Smooth muscle cell (in vitro differentiated cells): ENCODE measurements at regions not wholly inside any gene's neighbourhood (a gene's known extent, or its start where the extent isn't known, plus 50 kb on each side); places are given as distances from the start of the nearest gene placed in this dataset.
"Not testable (repeated sequence)": the region's sequence is repeated elsewhere in the genome, so short reads cannot be mapped to it uniquely, and the experiment has no call there.

Source experiments
- DNase-seq: peaks from one replicate; lab custom pipeline; 2025; ENCODE audit not compliant: unreplicated experiment; lab: John Stamatoyannopoulos, UW
- H2AFZ ChIP-seq: fragments of 200-600 bp; sonication (generic); 2 replicates; pipeline ENCODE4 v1.6.0; 2016; ENCODE audit warnings: antibody characterized with exemption, low read depth, mild to moderate bottlenecking
- H3F3A ChIP-seq: fragments of 200-600 bp; sonication (generic); 2 replicates; pipeline ENCODE4 v1.6.0; 2017; ENCODE audit warnings: antibody characterized with exemption, low read depth
- H3K27ac ChIP-seq: fragments of 200-600 bp; sonication (generic); 2 replicates; pipeline ENCODE4 v1.5.1; 2016; ENCODE audit warnings: low read depth, mild to moderate bottlenecking
- H3K27me3 ChIP-seq: fragments of 200-600 bp; sonication (generic); 2 replicates; pipeline ENCODE4 v1.6.1; 2016; ENCODE audit warnings: low read depth, mild to moderate bottlenecking
- H3K36me3 ChIP-seq: fragments of 200-600 bp; sonication (generic); 2 replicates; pipeline ENCODE4 v1.5.1; 2016; ENCODE audit warnings: low read depth
- H3K4me1 ChIP-seq: fragments of 200-600 bp; sonication (generic); 2 replicates; pipeline ENCODE4 v1.5.1; 2016; ENCODE audit warnings: low read depth
- H3K4me2 ChIP-seq: fragments of 200-600 bp; sonication (generic); 2 replicates; pipeline ENCODE4 v1.6.0; 2016; ENCODE audit warnings: mild to moderate bottlenecking
- H3K4me3 ChIP-seq: fragments of 200-600 bp; sonication (generic); 2 replicates; pipeline ENCODE4 v1.5.1; 2016; ENCODE audit warnings: mild to moderate bottlenecking
- H3K79me2 ChIP-seq: fragments of 200-600 bp; sonication (generic); 2 replicates; pipeline ENCODE4 v1.6.0; 2016; ENCODE audit warnings: low read depth, mild to moderate bottlenecking
- H3K9ac ChIP-seq: fragments of 200-600 bp; sonication (generic); 2 replicates; pipeline ENCODE4 v1.6.0; 2016; ENCODE audit warnings: low read depth
- H3K9me3 ChIP-seq: fragments of 200-600 bp; sonication (generic); replicated peaks from 2 replicates; pipeline ENCODE4 v1.5.1; 2016; ENCODE audit warnings: low read depth
- H4K20me1 ChIP-seq: fragments of 200-600 bp; sonication (generic); 2 replicates; pipeline ENCODE4 v1.6.0; 2016; ENCODE audit warnings: low read depth
- WGBS: methylation state at CpG from one replicate; pipeline ENCODE4 v1.1.7; 2016; ENCODE audit warnings: low lambda C conversion rate; 5-methylcytosine and 5-hydroxymethylcytosine counted together
- TF ChIP-seq, protein P1 (sequence below): fragments of 200-600 bp; sonication (generic); IDR thresholded peaks from 2 replicates; pipeline ENCODE4 v1.5.1; 2017; ENCODE audit warnings: borderline replicate concordance, mild to moderate bottlenecking, antibody characterized with exemption; ENCODE audit not compliant: insufficient read depth, poor library complexity, severe bottlenecking

DNA sequence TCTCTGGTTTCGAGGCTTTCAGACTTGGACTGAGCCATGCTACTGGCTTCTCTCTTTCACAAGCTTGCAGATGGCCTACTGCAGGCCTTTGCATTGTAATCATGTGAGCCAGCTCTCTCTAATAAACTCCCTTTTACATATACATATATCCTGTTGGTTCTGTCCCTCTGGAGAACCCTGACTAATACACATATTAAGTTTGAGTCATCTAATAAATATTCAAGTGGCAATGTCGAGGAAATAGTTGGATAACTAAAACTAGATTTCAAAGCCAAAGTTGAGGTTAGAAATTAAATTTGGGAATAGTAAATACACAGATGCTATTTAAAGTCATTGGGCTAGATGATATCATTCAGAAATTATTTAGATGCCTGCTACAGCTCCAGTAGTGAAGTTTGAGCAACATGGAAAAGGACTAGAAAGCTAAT is 1343.4 kb downstream of the GRIK2 start:
- Histone ChIP-seq H3K79me2 (no peaks in the 10 kb centered on the region), H3F3A (no peaks in the 10 kb centered on the region), H3K9me3 (no peaks in the 10 kb centered on the region), H3K4me2 (peak overlapping the region; percentile 24), H3K4me3 (no peak overlapping the region), H4K20me1 (no peaks in the 10 kb centered on the region), H3K9ac (no peak overlapping the region), H3K27ac (peak overlapping the region; percentile 11), H3K36me3 (no peaks in the 10 kb centered on the region), H2AFZ (peak overlapping the region; percentile 31), H3K27me3 (no peaks in the 10 kb centered on the region), H3K4me1 (no peaks in the 10 kb centered on the region)
- WGBS: 48% methylated on average over 2 of the region's 2 CpGs
- TF ChIP-seq, protein P1, sequence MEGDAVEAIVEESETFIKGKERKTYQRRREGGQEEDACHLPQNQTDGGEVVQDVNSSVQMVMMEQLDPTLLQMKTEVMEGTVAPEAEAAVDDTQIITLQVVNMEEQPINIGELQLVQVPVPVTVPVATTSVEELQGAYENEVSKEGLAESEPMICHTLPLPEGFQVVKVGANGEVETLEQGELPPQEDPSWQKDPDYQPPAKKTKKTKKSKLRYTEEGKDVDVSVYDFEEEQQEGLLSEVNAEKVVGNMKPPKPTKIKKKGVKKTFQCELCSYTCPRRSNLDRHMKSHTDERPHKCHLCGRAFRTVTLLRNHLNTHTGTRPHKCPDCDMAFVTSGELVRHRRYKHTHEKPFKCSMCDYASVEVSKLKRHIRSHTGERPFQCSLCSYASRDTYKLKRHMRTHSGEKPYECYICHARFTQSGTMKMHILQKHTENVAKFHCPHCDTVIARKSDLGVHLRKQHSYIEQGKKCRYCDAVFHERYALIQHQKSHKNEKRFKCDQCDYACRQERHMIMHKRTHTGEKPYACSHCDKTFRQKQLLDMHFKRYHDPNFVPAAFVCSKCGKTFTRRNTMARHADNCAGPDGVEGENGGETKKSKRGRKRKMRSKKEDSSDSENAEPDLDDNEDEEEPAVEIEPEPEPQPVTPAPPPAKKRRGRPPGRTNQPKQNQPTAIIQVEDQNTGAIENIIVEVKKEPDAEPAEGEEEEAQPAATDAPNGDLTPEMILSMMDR: no peak
- no peak for DNase-seq

DNA sequence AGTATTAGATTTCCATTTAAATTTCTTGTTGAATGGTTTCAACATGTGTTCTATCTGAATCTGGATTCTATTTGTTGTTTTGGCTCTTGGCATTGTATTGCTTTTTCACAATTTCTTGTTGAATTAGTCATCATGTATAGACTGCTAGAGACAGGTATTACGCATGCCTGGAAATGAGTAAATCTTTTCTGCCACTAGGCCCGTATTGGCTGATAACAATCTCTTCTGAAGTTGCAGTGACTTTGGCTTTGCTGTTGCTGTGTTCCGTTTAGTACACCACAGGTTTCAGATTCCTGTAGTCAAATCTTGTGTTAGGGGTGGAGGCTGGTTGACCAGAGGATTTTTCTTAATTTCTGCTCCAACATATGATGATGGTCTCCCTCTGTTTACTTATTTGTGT is 1339.4 kb downstream of the GRIK2 start:
- no peaks in the 10 kb centered on the region for H3K9me3 ChIP-seq
- H3K4me3 ChIP-seq: no peak overlapping the region
- H3K27me3 ChIP-seq: no peaks in the 10 kb centered on the region
- H3K27ac ChIP-seq: no peak overlapping the region
- no peak overlapping the region for H3K4me2 ChIP-seq
- H3K9ac ChIP-seq: no peak overlapping the region
- no peaks in the 10 kb centered on the region for H4K20me1 ChIP-seq
- no peaks in the 10 kb centered on the region for H3K4me1 ChIP-seq
- WGBS: 37% methylated on average over 3 of the region's 3 CpGs
- TF ChIP-seq, protein P1: no peak
- H3F3A ChIP-seq: no peaks in the 10 kb centered on the region
- no peak overlapping the region for H2AFZ ChIP-seq
- no peaks in the 10 kb centered on the region for H3K36me3 ChIP-seq
- no peaks in the 10 kb centered on the region for H3K79me2 ChIP-seq
- no peak for DNase-seq

- not testable (repeated sequence) for H3K9ac ChIP-seq, DNase-seq, H2AFZ ChIP-seq, H3K4me2 ChIP-seq, H3K36me3 ChIP-seq, H3F3A ChIP-seq, H3K27me3 ChIP-seq, H4K20me1 ChIP-seq, H3K27ac ChIP-seq, H3K4me3 ChIP-seq, H3K9me3 ChIP-seq, H3K79me2 ChIP-seq
- 97% methylated on average over 24 of the region's 24 CpGs for WGBS
- peaks cover 34% of the 10 kb centered on the region for H3K4me1 ChIP-seq
These were observed 1328.6 kb downstream of the GRIK2 start for GRCh38 chr6:102722086-102722485.

GRCh38 chr6:102717737-102718456 is 1324.4 kb downstream of the GRIK2 start:
- Histone ChIP-seq H3K9ac (no peak overlapping the region), H3F3A (no peaks in the 10 kb centered on the region), H3K4me1 (peaks cover 34% of the 10 kb centered on the region), H3K27ac (no peak overlapping the region), H4K20me1 (no peaks in the 10 kb centered on the region), H3K4me3 (no peak overlapping the region), H3K79me2 (no peaks in the 10 kb centered on the region), H2AFZ (peak overlapping the region; percentile 45), H3K27me3 (no peaks in the 10 kb centered on the region), H3K36me3 (no peaks in the 10 kb centered on the region), H3K9me3 (no peaks in the 10 kb centered on the region), H3K4me2 (no peak overlapping the region)
- TF ChIP-seq, protein P1: no peak
- DNase-seq: no peak
- WGBS: 49% methylated on average over 5 of the region's 5 CpGs
